SKM-1 treated with dmso at 0.1 percent for 144 hours (cell line): ENCODE measurements at regions not wholly inside any gene's neighbourhood (a gene's known extent, or its start where the extent isn't known, plus 50 kb on each side); places are given as distances from the start of the nearest gene placed in this dataset.
A peak's percentile ranks its signal among the peaks of the same experiment; 100 is the strongest.

Experiments used
- DNase-seq: peaks from one replicate; lab custom pipeline; 2025; ENCODE audit not compliant: unreplicated experiment; lab: John Stamatoyannopoulos, UW

- DNase-seq = no peak
Measured at GRCh38 chr4:58711039-58711438, 1600.9 kb upstream of the IGFBP7 start.

- DNase-seq = no peak
Measured at GRCh38 chr4:58688568-58688967, 1578.4 kb upstream of the IGFBP7 start.

GRCh38 chr4:58679886-58680285, 1569.7 kb upstream of the IGFBP7 start:
- DNase-seq = no peak

GRCh38 chr4:58679051-58679450, 1568.9 kb upstream of the IGFBP7 start:
- no peak for DNase-seq

GRCh38 chr4:58669783-58670182, 1559.6 kb upstream of the IGFBP7 start:
- DNase-seq = peak; percentile 8

- no peak for DNase-seq
Measured at GRCh38 chr4:58665649-58666048, 1555.5 kb upstream of the IGFBP7 start.

- no peak for DNase-seq
Measured at GRCh38 chr4:58658701-58659100, 1548.5 kb upstream of the IGFBP7 start.

GRCh38 chr4:58653251-58653650, 1543.1 kb upstream of the IGFBP7 start:
- no peak for DNase-seq

- DNase-seq = no peak
Measured at GRCh38 chr4:58649226-58649625, 1539.0 kb upstream of the IGFBP7 start.

GRCh38 chr4:58646126-58646525, 1535.9 kb upstream of the IGFBP7 start:
- no peak for DNase-seq

- DNase-seq = no peak
Measured at GRCh38 chr4:58644549-58644948, 1534.4 kb upstream of the IGFBP7 start.

- DNase-seq = no peak
Measured at GRCh38 chr4:58636381-58636780, 1526.2 kb upstream of the IGFBP7 start.

GRCh38 chr4:58617226-58617625, 1507.0 kb upstream of the IGFBP7 start:
- DNase-seq = no peak

- DNase-seq = no peak
Measured at GRCh38 chr4:58611012-58611411, 1500.8 kb upstream of the IGFBP7 start.

- no peak for DNase-seq
Measured at GRCh38 chr4:58606303-58606702, 1496.1 kb upstream of the IGFBP7 start.

- DNase-seq = no peak
Measured at GRCh38 chr4:58603951-58604350, 1493.8 kb upstream of the IGFBP7 start.

- DNase-seq = no peak
Measured at GRCh38 chr4:58602731-58603359, 1492.7 kb upstream of the IGFBP7 start.

GRCh38 chr4:58602022-58602421, 1491.8 kb upstream of the IGFBP7 start:
- no peak for DNase-seq

- DNase-seq = no peak
Measured at GRCh38 chr4:58600290-58600689, 1490.1 kb upstream of the IGFBP7 start.

- no peak for DNase-seq
Measured at GRCh38 chr4:58590722-58591121, 1480.5 kb upstream of the IGFBP7 start.

- DNase-seq = no peak
Measured at GRCh38 chr4:58587856-58588255, 1477.7 kb upstream of the IGFBP7 start.

GRCh38 chr4:58566260-58566659, 1456.1 kb upstream of the IGFBP7 start:
- DNase-seq = no peak

GRCh38 chr4:58564695-58565475, 1454.7 kb upstream of the IGFBP7 start:
- no peak for DNase-seq
